ENCODE measurements at regions not wholly inside any gene's neighbourhood (a gene's known extent, or its start where the extent isn't known, plus 50 kb on each side); places are given as distances from the start of the nearest gene placed in this dataset.

GRCh38 chr11:19565639-19566038 is 147.0 kb upstream of the NAV2 start:
- no peak for DNase-seq (ENCODE audit: low spot score)
- no peak for ATAC-seq

GRCh38 chr11:19562156-19562555 is 150.5 kb upstream of the NAV2 start:
- no peak for DNase-seq (ENCODE audit: low spot score)
- no peak for ATAC-seq

GRCh38 chr11:19561011-19561410 is 151.6 kb upstream of the NAV2 start:
- no peak for DNase-seq (ENCODE audit: low spot score)
- ATAC-seq: no peak

- ATAC-seq (no peak), DNase-seq (ENCODE audit: low spot score) (no peak)
These were observed 152.5 kb upstream of the NAV2 start for GRCh38 chr11:19560156-19560555.

GRCh38 chr11:19559746-19560145 is 152.9 kb upstream of the NAV2 start:
- ATAC-seq (no peak), DNase-seq (ENCODE audit: low spot score) (no peak)

- ATAC-seq (no peak), DNase-seq (ENCODE audit: low spot score) (peak; percentile 43)
These were observed 154.2 kb upstream of the NAV2 start for GRCh38 chr11:19558189-19558986.

- peak; percentile 70 for ATAC-seq
- peak; percentile 80 for DNase-seq (ENCODE audit: low spot score)
These were observed 154.9 kb upstream of the NAV2 start for GRCh38 chr11:19557720-19558140.

GRCh38 chr11:19557185-19557584 is 155.5 kb upstream of the NAV2 start:
- ATAC-seq (peak; percentile 39), DNase-seq (ENCODE audit: low spot score) (no peak)

- DNase-seq (ENCODE audit: low spot score) (peak; percentile 76), ATAC-seq (peak; percentile 75)
These were observed 157.4 kb upstream of the NAV2 start for GRCh38 chr11:19555266-19555665.

- ATAC-seq (peak; percentile 77), DNase-seq (ENCODE audit: low spot score) (peak; percentile 82)
These were observed 158.8 kb upstream of the NAV2 start for GRCh38 chr11:19553683-19554333.

- ATAC-seq (no peak), DNase-seq (ENCODE audit: low spot score) (no peak)
These were observed 159.9 kb upstream of the NAV2 start for GRCh38 chr11:19552656-19553260.

GRCh38 chr11:19552161-19552560 is 160.5 kb upstream of the NAV2 start:
- ATAC-seq (no peak), DNase-seq (ENCODE audit: low spot score) (no peak)

- DNase-seq (ENCODE audit: low spot score): no peak
- no peak for ATAC-seq
These were observed 161.2 kb upstream of the NAV2 start for GRCh38 chr11:19551457-19551856.

- ATAC-seq: no peak
- no peak for DNase-seq (ENCODE audit: low spot score)
These were observed 165.6 kb upstream of the NAV2 start for GRCh38 chr11:19547044-19547443.

- ATAC-seq: no peak
- no peak for DNase-seq (ENCODE audit: low spot score)
These were observed 166.3 kb upstream of the NAV2 start for GRCh38 chr11:19546325-19546724.

GRCh38 chr11:19541521-19542049 is 171.1 kb upstream of the NAV2 start:
- ATAC-seq (no peak), DNase-seq (ENCODE audit: low spot score) (no peak)

GRCh38 chr11:19539861-19540260 is 172.8 kb upstream of the NAV2 start:
- ATAC-seq (no peak), DNase-seq (ENCODE audit: low spot score) (no peak)

GRCh38 chr11:19537803-19538453 is 174.7 kb upstream of the NAV2 start:
- DNase-seq (ENCODE audit: low spot score): no peak
- peak; percentile 74 for ATAC-seq

GRCh38 chr11:19536131-19536530 is 176.5 kb upstream of the NAV2 start:
- DNase-seq (ENCODE audit: low spot score): no peak
- ATAC-seq: no peak

GRCh38 chr11:19530505-19530904 is 182.1 kb upstream of the NAV2 start:
- no peak for ATAC-seq

GRCh38 chr11:19526119-19526518 is 186.5 kb upstream of the NAV2 start:
- ATAC-seq (no peak), DNase-seq (ENCODE audit: low spot score) (no peak)

More at GRCh38 chr11:19530505-19530904, 182.1 kb upstream of the NAV2 start:
- DNase-seq (ENCODE audit: low spot score): no peak

Measured in left lobe of liver (tissue), 2 donors.